SK-N-MC (cell line): ENCODE measurements at regions not wholly inside any gene's neighbourhood (a gene's known extent, or its start where the extent isn't known, plus 50 kb on each side); places are given as distances from the start of the nearest gene placed in this dataset.
"Not testable (repeated sequence)": the region's sequence is repeated elsewhere in the genome, so short reads cannot be mapped to it uniquely, and the experiment has no call there.

ENCODE experiments used
- EZH2 ChIP-seq: fragments of 200-600 bp; sonication (generic); IDR thresholded peaks from one replicate; pipeline ENCODE4 v1.6.1; 2017; ENCODE audit warnings: antibody characterized with exemption
- FOXP2 ChIP-seq: optimal IDR thresholded peaks from 2 replicates; pipeline ENCODE3; 2011; ENCODE audit warnings: mild to moderate bottlenecking, moderate library complexity; ENCODE audit not compliant: insufficient read depth; ENCODE audit errors: extremely low read length, control extremely low read depth
- POLR2AphosphoS5 ChIP-seq: IDR thresholded peaks from 2 replicates; pipeline ENCODE4 v1.6.1; 2012; ENCODE audit warnings: mild to moderate bottlenecking, low read depth, low read length, borderline replicate concordance

DNA sequence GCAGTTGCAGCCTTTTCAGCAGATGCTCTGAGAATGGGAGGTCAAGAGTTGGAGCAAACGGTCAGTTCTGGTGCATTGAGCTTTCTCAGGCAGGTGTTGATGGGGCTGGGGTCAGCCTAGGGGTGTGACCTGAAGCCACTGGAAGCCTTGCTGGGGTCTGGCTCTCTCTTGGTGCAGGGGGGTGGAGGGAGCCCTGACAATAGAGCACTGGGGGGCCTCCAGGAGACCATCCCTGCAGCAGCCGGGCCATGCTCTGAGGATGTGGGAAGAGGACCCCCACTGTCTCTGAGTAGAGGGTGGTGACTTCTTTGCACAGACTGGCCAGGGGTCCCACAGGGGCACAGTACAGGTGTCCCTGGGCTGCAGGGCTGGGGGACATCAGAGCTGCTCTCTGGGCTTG, 528.8 kb downstream of the GOLGA6L6 start:
- TF ChIP-seq POLR2AphosphoS5, EZH2, FOXP2: not testable (repeated sequence)
